NOMO-1 treated with DMSO at 0.1 percent for 48 hours (cell line): ENCODE measurements at regions not wholly inside any gene's neighbourhood (a gene's known extent, or its start where the extent isn't known, plus 50 kb on each side); places are given as distances from the start of the nearest gene placed in this dataset.

Experiments
- DNase-seq: peaks from one replicate; lab custom pipeline; 2025; ENCODE audit not compliant: unreplicated experiment; lab: John Stamatoyannopoulos, UW

- DNase-seq: no peak
Observed at GRCh38 chr5:5704352-5704751, 281.9 kb downstream of the ICE1 start.

GRCh38 chr5:5702934-5703333, 280.5 kb downstream of the ICE1 start:
- no peak for DNase-seq

- peak; percentile 51 for DNase-seq
Observed at GRCh38 chr5:5700549-5700948, 278.1 kb downstream of the ICE1 start.

- DNase-seq: no peak
Observed at GRCh38 chr5:5699062-5699461, 276.6 kb downstream of the ICE1 start.

GRCh38 chr5:5695266-5695665, 272.8 kb downstream of the ICE1 start:
- no peak for DNase-seq

- no peak for DNase-seq
Observed at GRCh38 chr5:5688925-5689310, 266.4 kb downstream of the ICE1 start.

- DNase-seq: no peak
Observed at GRCh38 chr5:5688194-5688924, 265.9 kb downstream of the ICE1 start.

- DNase-seq: no peak
Observed at GRCh38 chr5:5687113-5687512, 264.6 kb downstream of the ICE1 start.

- no peak for DNase-seq
Observed at GRCh38 chr5:5686356-5686755, 263.9 kb downstream of the ICE1 start.

- DNase-seq: no peak
Observed at GRCh38 chr5:5685737-5686136, 263.3 kb downstream of the ICE1 start.

- DNase-seq: no peak
Observed at GRCh38 chr5:5683174-5683573, 260.7 kb downstream of the ICE1 start.

- no peak for DNase-seq
Observed at GRCh38 chr5:5678909-5679308, 256.4 kb downstream of the ICE1 start.

GRCh38 chr5:5677738-5678137, 255.3 kb downstream of the ICE1 start:
- no peak for DNase-seq

- DNase-seq: no peak
Observed at GRCh38 chr5:5676218-5676617, 253.7 kb downstream of the ICE1 start.

GRCh38 chr5:5675511-5675910, 253.0 kb downstream of the ICE1 start:
- no peak for DNase-seq

- DNase-seq: no peak
Observed at GRCh38 chr5:5671823-5672222, 249.3 kb downstream of the ICE1 start.

- no peak for DNase-seq
Observed at GRCh38 chr5:5667136-5667554, 244.7 kb downstream of the ICE1 start.

- DNase-seq: no peak
Observed at GRCh38 chr5:5666369-5666768, 243.9 kb downstream of the ICE1 start.

- DNase-seq: no peak
Observed at GRCh38 chr5:5666076-5666365, 243.5 kb downstream of the ICE1 start.

GRCh38 chr5:5665225-5666075, 243.0 kb downstream of the ICE1 start:
- DNase-seq: no peak

GRCh38 chr5:5658889-5659465, 236.5 kb downstream of the ICE1 start:
- no peak for DNase-seq

GRCh38 chr5:5658226-5658625, 235.7 kb downstream of the ICE1 start:
- no peak for DNase-seq
